GM12878 (cell line): ENCODE measurements at regions not wholly inside any gene's neighbourhood (a gene's known extent, or its start where the extent isn't known, plus 50 kb on each side); places are given as distances from the start of the nearest gene placed in this dataset.

Source experiments
- CEBPB ChIP-seq, 2 experiments: fragments of 150-350 bp in 1 of 2; IDR thresholded peaks; 2 replicates each; pipeline ENCODE4 v1.6.1; 2012 to 2014; ENCODE audit warnings: low read depth in 2 of 2, low read length in 2 of 2, borderline replicate concordance in 1 of 2, inconsistent platforms in 1 of 2
- CTCF ChIP-seq, 3 experiments: IDR thresholded peaks in 2 of 3; conservative IDR thresholded peaks in 1 of 3; 2 replicates each; pipeline ENCODE4 v1.5.1; 2011; ENCODE audit warnings: low read depth in 3 of 3, low read length in 3 of 3, mild to moderate bottlenecking in 3 of 3, control low read depth in 2 of 3, moderate library complexity in 2 of 3, inconsistent platforms in 1 of 3, mixed read lengths in 1 of 3; ENCODE audit not compliant: control insufficient read depth in 2 of 3, insufficient read depth in 1 of 3; ENCODE audit errors: extremely low read depth in 1 of 3
- NFYB ChIP-seq: IDR thresholded peaks from 2 replicates; pipeline ENCODE4 v1.6.1; 2011; ENCODE audit warnings: low read depth, mild to moderate bottlenecking, low read length, improper control_type of control experiment, moderate library complexity; ENCODE audit not compliant: insufficient read depth
- POLR2AphosphoS5 ChIP-seq: IDR thresholded peaks from 2 replicates; pipeline ENCODE4 v1.6.1; 2011; ENCODE audit warnings: mild to moderate bottlenecking, low read length, inconsistent platforms
- USF2 ChIP-seq: IDR thresholded peaks from 2 replicates; pipeline ENCODE4 v1.6.1; 2011; ENCODE audit warnings: low read depth, low read length, improper control_type of control experiment, borderline replicate concordance

- TF ChIP-seq CTCF (IDR thresholded peaks at IDR 0.05 in 2 of 3, conservative IDR thresholded peaks at IDR 0.05 in 1 of 3; ENCODE audit: control insufficient read depth in 2 of 3, extremely low read depth in 1 of 3, insufficient read depth in 1 of 3, low read depth in 3 of 3, low read length in 3 of 3) (no peak), NFYB (no peak), CEBPB (IDR thresholded peaks at IDR 0.05; ENCODE audit: borderline replicate concordance in 1 of 2, low read depth in 2 of 2, low read length in 2 of 2) (no peak), POLR2AphosphoS5 (no peak), USF2 (no peak)
These were observed 824.8 kb upstream of the SOX9 start for GRCh38 chr17:71296005-71296404.
